HG03520 (cell line): ENCODE measurements at regions not wholly inside any gene's neighbourhood (a gene's known extent, or its start where the extent isn't known, plus 50 kb on each side); places are given as distances from the start of the nearest gene placed in this dataset.

Experiments
- ATAC-seq: cut with Tn5 transposase; IDR thresholded peaks from one replicate; pipeline ENCODE4 v1.9.1; 2021; ENCODE audit warnings: mild to moderate bottlenecking, moderate library complexity; ENCODE audit not compliant: unreplicated experiment

DNA sequence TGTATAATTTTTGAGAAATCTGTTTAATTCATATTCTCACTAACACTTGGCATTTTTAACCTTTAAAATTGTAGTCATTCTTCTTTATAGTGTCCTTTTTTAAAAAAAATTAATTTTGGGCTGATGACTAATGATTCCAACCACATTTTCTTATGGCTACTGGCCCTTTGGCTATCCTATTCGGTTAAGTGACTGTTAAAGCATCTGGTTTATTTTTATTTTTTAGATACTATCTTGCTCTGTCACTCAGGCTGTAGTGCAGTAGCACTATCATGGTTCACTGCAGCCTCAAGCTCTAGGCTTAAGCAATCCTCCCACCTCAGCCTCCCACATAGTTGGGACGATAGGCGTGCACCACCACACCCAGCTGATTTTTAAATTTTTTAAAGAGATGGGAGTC lies 723.2 kb upstream of the CXADR start:
- no peak for ATAC-seq

DNA sequence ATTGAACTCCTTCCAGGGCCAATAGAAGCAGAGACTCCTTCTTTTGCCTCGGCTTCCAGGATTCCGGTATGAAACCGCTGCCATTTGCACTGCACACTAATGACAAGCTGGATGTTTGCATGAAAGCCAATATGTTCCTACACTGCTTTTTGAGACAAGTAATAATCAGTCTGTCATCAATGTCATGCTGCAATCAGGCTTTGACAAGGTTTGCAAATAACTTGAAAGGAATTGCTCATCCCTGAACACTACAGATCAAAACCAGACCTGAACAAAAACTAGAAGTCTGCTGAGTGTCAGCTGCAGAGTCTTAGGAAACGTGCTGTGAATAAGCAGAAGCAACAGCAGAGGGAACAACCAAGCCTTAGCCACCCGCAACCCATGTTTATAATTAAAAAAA lies 720.7 kb upstream of the CXADR start:
- ATAC-seq = no peak

DNA sequence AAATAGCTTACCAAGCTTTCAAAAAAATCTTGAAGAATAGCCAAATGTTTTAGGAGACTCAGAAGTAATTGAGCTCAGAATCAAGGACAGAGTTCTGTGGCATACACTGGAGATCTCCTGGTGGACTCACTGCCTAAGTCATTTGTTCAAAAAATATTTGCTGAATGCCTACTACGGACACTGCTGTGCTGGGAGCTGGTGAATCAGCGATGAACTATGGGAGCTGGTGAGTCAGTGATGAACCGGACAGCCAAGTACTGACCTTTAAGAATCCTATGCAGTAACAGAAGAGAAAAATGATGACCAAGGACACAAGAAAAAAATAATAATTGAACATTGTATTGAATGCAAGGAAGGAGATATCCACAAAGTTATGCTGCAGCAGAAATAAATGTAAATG lies 717.9 kb upstream of the CXADR start:
- no peak for ATAC-seq

DNA sequence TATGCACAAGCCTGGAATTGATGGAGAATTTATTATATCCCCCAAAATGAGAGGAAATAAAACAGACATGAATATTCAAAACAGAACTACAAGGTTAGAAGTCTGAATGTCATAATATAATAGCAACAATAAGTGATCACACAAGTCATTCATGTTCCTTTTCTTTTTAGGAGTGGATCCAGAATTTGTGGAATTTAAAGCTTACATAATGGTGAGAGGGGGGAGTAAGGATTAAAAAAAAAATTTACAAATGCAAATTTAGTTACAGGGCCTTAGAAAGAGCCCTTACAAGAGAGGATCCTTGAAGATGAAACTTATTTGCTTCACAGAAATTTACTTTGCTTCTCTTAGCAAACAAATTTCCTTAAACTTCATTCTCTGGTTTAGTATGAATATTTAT lies 716.1 kb upstream of the CXADR start:
- no peak for ATAC-seq

DNA sequence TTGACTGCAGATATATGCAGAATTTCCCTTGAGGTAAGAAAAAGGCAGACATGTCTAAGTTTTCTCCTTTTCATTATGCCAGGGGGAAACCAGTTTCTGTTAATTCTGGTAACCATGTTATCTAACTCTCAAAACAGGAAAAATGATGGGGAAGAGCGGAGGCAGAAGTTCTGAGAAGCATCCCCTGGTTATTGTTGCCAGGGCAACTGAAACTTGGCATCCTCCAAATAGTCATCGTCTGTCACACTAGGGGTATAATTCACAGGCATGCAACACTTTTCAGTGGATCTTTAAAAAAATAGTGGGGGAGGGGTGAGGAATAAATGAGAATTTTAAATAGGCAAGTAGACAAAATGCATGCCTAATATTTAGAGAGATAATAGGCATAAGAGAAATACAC lies 715.3 kb upstream of the CXADR start:
- no peak for ATAC-seq

DNA sequence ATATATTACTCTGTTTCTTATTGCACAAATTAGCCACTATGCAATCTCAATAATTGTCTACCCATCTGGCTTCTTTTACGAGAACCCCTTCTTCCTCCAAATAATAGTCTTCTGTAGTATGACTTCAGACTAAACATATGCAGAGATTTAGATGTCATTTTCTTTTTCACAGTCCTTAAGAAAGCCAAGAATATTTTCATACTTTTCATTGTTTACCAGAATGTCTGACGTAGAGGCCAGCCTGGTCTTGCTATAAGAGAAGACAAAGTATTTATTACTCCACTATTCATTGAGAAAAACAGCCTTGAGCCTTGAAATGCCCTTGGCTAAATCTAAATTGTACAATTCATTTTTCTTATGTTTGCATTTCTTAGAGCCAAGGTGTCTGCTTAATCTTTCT lies 714.9 kb upstream of the CXADR start:
- no peak for ATAC-seq

DNA sequence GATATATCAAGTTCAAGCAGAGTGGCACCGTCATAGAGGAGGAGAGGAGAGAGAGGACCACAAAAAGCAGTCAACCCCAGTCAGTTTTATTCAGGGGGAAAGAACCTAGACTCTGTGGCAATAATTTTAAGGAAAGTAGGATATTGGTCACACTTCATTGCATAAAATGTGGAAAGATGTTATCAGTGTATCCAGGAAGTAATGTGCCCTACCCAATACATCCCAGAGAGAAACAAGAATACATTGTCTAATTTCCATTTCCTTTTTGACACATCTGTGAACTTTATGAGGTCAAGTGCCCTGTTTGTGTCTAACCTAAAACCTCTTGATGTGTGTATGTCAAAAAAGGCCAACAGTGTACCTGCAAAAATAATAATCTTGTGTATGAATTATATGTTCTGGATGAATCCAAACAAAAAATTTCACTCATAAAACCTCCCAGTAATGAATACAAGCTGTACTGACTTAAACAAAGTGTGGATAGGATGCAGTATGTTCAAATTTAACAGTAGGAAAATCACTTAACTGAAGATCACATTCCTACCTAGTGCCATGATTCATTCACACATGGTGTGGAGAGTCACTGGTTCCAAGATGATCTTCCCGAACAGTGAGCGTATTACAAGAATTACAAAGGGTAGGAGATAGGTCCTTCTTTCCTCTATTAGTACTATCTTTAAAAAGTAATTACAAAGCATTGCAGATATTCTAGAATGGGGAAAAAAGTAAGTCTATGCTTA lies 712.1 kb upstream of the CXADR start:
- ATAC-seq = no peak

DNA sequence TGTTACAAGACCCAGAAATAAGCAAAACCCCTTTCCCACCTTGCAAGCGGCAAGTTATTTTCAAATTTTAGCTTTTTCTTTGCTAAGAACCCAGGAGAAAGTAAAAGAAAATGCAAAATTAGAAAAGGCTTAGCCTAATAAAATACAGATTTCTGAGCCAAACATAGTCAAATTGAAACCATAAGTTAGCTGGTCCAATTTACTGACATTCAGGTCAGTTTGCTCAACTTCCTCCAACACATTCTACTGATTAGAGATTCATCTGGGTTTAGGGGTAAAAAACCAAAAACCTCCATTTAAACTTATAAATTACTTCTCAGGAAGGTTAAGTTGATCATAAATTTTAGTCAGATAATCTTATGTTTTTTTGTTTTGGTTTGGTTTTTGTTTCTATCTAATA lies 701.8 kb upstream of the CXADR start:
- ATAC-seq = no peak

DNA sequence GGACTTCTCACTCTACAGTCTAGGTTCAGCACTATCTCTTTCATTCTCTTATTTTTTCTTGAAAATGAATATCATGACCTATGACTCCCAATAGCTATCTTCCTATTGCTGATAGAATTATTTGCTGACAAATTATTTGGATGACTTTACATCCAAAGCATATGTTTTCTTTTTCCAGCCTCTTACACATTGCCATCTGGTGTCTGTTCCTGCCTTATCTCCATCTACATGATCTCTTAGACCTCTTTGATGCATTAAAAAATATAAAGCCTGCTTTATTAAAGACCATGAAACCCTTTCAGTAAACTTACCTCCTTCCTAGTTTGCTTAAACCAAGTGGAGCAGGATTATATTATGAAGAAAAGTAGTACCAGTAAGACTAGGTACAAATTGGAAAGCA lies 700.9 kb upstream of the CXADR start:
- ATAC-seq = no peak

DNA sequence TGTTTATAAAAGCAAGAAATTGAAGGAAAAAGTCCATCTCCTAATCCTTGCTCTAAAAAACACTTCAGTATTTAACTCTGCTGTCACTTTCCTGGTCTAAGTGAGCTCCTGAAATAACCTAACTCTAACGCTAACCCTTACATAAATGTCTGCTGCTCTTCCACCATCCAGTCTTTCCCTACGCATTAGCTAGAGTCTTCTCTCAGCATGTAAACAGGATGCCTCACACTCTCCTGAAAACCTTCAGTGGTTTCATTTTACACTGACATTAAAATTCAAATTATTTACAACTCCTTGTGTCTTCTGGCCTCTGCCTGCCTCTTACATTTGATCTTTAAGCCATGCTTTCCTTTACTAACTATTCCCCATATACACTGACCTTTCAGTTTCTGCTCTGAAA lies 697.6 kb upstream of the CXADR start:
- no peak for ATAC-seq

DNA sequence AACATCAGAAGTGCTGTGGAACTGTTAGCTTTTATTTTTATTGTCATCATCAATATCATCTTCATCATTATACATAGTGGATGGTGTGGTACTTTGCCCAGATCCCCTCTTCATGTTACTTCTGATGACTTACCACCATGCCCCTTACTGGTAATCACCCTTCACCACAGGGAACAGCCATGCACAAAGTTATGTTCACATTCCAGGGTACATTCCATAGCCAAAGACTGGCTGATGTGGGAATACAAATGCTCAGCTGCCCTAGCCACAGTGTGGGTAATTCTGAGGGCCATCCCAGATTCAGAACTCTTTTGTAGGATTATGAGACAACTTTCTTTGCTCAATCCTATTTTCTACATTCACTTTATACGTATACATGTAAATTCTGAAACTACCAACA lies 691.3 kb upstream of the CXADR start:
- ATAC-seq = no peak

DNA sequence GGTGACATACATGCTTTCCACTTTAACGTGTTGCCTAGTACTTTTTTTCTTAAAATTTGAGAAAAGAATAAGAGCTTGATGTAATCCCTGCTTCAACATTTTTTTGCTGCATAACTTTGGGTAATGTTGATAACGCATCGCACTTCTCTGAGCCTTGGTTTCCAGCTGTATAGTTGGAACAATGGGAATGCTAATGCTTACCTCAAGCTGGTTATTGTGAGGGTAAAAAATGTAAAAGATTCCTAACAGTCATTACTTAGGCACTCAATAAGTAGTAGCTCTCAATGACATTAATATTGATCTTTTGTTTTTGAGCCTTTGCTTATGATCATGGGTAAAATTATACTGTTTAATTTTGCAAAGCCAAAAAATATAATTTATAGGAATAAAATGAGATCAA lies 683.3 kb upstream of the CXADR start:
- no peak for ATAC-seq

DNA sequence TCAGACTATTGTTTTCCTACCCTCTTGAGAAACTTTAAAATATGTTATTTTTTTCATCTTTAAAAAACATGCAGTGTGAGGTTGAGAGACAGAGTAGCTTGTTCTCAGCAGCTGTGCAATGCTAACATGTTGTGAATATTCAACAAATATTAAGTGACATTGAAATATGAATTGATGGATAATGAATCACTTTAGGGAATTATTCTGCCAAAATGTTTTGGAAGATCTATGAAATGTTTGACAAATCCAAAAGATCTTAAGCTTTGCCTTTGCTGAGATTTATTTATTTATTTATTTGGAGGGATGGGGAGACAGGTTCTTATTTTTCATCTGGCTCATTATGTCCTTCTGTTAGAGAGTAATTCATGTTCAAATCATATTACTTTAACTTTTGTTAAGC lies 680.1 kb upstream of the CXADR start:
- no peak for ATAC-seq

DNA sequence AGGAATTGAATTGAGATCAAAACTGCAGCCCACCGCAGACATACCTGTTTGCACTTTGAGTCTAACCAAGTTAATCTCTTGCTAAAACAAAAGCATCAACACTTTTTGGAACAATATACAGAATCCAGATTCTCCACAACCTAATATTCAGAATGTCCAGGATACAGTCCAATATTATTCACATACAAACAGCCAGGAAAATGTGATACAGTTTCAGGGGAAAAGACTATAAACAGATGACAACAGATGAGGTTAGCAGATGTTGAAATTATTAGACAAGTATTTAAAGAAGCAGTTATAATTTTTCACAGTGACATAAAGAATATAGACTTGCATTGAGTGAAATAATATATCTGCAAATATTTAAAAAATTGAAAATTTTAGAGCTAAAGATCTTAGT lies 678.1 kb upstream of the CXADR start:
- ATAC-seq = no peak

DNA sequence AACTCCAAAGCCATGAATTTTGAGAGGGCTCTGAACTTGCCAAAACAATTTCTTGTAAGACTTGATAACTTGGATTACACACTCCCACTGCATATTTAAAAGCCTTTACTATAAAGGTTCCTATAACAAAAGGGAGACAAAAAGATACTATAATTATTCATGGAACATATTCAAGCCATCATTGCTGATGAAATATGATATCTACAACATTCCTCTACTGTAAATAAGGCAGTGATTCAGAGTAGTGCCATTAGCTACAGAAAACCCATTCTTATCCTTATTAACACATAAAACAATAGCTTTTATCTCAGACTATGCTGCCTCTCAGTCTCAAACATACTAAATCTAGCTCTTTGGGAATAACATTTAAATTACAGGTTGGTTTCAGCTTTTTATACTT lies 675.5 kb upstream of the CXADR start:
- no peak for ATAC-seq

DNA sequence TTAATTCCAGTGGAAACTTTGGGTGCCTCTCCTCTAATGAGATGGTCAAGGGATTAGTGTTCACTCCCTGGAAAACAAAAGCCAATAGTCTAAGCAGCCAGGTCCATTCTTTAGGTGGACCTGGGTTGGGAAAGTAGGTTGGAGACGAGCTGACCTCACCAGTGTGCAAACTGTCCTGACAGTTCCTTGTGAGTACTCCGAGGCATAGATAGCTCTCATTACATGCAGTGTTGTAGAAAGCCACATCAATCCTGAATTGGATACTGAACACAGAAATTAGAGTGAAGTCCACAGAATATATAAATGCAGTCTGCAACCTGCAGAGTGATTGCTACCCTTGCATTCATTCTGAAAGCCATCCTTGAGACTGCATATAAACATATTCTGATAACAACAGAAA lies 675.1 kb upstream of the CXADR start:
- ATAC-seq = no peak

DNA sequence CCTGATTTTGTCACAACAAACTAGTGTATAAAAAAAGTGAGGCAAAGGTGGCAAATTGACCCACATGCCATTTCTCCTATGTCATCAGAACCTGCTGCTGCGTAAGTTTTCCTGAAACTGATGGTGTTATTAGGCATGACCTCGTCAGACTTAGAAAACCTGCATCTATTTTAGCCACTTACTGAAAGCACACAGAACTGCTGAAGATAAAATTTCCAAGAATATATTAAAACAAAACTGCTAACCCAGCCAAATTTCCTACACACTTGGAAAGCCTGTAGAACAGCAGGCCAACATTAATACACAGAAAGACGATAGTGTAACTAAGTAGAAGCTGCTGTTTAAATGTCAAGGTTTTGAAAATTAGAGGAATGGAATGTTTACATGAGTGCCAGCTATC lies 674.5 kb upstream of the CXADR start:
- ATAC-seq = no peak

DNA sequence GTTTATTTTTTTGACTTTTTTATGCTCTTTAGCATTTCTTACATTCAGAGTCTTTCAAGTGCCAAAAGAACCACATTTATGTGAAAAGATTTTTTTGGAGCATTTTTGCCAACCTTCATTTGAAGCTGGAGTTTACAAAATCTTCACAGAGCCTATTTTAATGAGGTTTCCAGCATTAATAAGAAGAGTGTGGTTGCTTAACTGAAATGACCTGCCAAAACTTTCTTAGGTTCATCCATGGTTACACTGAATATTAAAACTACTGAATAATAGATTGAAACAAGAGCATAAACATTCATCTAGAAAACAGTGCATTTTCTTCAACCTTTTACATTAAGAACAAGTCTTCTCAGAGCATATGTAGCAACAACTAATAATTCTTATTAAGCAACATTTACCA lies 672.3 kb upstream of the CXADR start:
- ATAC-seq = no peak

DNA sequence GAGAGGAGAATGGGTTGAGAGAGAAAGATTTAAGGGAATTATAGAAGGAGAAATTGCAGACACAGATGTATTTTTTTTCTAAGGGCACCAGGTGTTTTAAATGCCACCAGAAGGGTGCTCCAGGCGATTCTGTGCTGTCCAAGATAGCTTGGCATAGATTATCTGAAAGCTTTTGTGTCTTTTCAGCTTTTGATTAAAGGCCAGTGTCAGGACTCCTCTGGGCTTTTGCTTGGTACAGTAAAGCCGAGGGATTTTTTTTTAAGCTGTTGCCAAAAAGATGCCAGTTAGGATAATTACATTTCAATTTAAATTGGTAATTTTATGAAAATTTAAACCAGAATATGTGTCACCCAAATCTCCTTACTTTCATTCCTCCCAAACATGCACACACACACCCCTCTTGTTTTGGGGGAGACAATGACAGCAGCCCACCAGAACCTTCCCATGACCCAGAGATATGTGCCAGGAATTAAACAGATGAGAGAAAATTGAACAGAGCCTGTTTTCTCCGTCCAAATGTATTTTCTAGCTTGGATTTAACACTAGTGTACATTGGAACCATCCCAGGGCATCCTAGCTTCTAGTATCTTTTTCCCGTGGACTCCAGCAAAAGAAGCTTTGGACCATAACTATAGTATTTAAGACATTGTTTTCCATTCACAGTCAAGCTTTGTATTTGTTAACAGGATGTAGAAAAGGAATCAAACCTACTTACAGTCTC lies 670.7 kb upstream of the CXADR start:
- no peak for ATAC-seq

DNA sequence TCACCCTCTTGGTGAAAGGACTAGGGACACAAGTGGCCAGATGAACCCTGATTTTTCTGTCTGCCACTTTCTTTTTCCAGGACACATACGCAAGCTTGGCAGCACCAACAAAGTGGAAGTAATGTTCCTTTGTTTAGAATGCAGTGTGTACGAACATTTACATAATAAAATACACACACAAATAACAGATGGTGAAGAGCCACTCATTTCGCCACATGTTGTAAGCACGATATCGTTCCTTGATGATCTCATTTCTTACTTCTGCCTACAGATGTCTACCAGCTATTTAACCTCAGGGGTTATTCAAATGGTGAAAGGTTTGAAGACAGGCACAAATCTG lies 670.2 kb upstream of the CXADR start:
- no peak for ATAC-seq

DNA sequence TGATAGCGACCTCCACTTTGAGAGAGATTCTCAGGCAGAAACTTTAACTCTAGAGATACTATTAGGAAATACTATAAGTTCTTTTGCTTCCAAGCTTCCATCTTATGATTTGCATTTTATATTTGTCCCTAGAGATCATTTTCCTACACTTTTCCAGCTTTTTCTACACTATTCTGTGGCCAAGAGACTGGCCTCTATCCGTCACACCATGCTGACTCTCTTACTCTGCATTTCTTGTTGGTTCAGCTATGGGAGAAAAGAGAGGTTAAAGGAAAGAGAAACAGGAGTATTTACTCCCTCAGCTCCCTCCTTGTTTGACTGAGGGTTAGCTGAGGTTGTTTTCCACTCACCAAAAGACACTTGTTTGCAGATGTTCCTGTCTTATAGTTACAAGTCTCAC lies 665.6 kb upstream of the CXADR start:
- no peak for ATAC-seq

DNA sequence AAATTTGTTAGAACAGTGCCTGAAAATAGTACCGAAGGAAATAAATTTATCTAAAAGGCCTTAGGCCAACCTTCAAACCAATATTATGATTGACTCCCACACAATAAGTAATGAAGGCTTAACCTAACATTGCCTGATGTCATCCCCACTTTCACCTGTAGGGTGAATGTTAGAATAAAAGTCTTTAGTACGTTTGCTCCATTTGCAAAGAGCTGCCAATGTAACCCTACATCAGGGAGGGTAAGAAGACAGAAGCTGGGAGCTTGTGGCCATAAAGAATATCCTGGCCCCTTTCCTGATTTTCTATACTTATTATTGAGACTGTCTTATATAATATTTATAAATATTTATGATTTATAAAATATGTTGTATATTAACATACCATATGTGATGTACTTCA lies 661.8 kb upstream of the CXADR start:
- ATAC-seq = no peak

DNA sequence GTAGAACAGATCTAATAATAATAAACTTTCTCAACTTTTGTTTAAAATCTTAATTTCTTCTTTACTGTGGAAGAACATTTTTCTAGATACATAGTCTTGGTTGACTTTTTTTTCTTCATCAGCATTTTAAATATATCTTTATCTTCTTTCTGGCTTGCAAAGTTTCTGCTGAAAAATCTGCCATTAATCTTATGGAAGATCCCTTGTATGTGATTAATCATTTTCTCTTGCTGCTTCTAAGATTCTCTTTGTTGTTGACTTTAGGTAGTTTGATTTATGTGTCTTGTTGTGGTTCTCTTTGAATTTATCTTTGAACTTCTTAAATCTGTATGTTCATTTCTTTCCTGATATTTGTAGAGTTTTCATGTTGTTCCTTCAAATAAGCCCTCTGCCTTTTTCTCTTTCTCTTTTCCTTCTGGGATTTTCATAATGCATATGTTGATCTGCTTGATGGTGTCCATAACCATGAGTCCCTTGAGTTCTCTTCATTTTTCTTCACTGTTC lies 657.6 kb upstream of the CXADR start:
- no peak for ATAC-seq
